Neural crest cell (in vitro differentiated cells): ENCODE measurements at regions not wholly inside any gene's neighbourhood (a gene's known extent, or its start where the extent isn't known, plus 50 kb on each side); places are given as distances from the start of the nearest gene placed in this dataset.

Experiments
- DNase-seq: peaks from one replicate; pipeline ENCODE4 v3.0.0; 2021; ENCODE audit warnings: low read depth, mixed read lengths, low spot score
- H3K27ac Mint-ChIP-seq: one replicate; pipeline ENCODE4 v1.8.0; 2021; ENCODE audit warnings: mild to moderate bottlenecking, mixed read lengths; ENCODE audit not compliant: unreplicated experiment
- H3K27me3 Mint-ChIP-seq: 2 replicates; pipeline ENCODE4 v1.8.0; 2021; ENCODE audit warnings: low read depth, mild to moderate bottlenecking, mixed read lengths
- H3K36me3 Mint-ChIP-seq: 2 replicates; pipeline ENCODE4 v1.8.0; 2021; ENCODE audit warnings: low read depth, mild to moderate bottlenecking, mixed read lengths
- H3K4me1 Mint-ChIP-seq: 2 replicates; pipeline ENCODE4 v1.8.0; 2021; ENCODE audit warnings: mixed read lengths
- H3K4me3 Mint-ChIP-seq: one replicate; pipeline ENCODE4 v1.8.0; 2021; ENCODE audit warnings: mild to moderate bottlenecking, mixed read lengths
- H3K9me3 Mint-ChIP-seq: 2 replicates; pipeline ENCODE4 v1.8.0; 2021; ENCODE audit warnings: mixed read lengths
- CTCF ChIP-seq: fragments of 200-600 bp; sonication (generic); conservative IDR thresholded peaks from 2 replicates; pipeline ENCODE4 v1.5.0; 2021; ENCODE audit warnings: antibody characterized with exemption, mild to moderate bottlenecking

GRCh38 chr5:93088592-93089389, 492.2 kb downstream of the NR2F1-AS1 start:
- DNase-seq: no peak
- no peak for TF ChIP-seq CTCF
- H3K4me1 Mint-ChIP-seq: peaks cover 43% of the 10 kb centered on the region
- no peaks in the 10 kb centered on the region for H3K36me3 Mint-ChIP-seq
- peaks cover 8% of the 10 kb centered on the region for H3K9me3 Mint-ChIP-seq
- H3K27me3 Mint-ChIP-seq: no peaks in the 10 kb centered on the region
- no peak overlapping the region for H3K27ac Mint-ChIP-seq
- H3K4me3 Mint-ChIP-seq: no peak overlapping the region

- Mint-ChIP-seq H3K27ac (no peak overlapping the region), H3K36me3 (no peaks in the 10 kb centered on the region), H3K9me3 (peaks cover 8% of the 10 kb centered on the region), H3K4me1 (peaks cover 33% of the 10 kb centered on the region), H3K4me3 (no peak overlapping the region), H3K27me3 (no peaks in the 10 kb centered on the region)
- no peak for DNase-seq
- no peak for TF ChIP-seq CTCF
Measured at GRCh38 chr5:93087326-93087725, 493.7 kb downstream of the NR2F1-AS1 start.

- Mint-ChIP-seq H3K9me3 (peaks cover 10% of the 10 kb centered on the region), H3K27ac (no peak overlapping the region), H3K4me3 (no peak overlapping the region), H3K36me3 (no peaks in the 10 kb centered on the region), H3K27me3 (no peaks in the 10 kb centered on the region), H3K4me1 (peaks cover 13% of the 10 kb centered on the region)
- no peak for TF ChIP-seq CTCF
- no peak for DNase-seq
Measured at GRCh38 chr5:93082981-93083380, 498.0 kb downstream of the NR2F1-AS1 start.

GRCh38 chr5:93079046-93079445, 502.0 kb downstream of the NR2F1-AS1 start:
- H3K36me3 Mint-ChIP-seq: no peaks in the 10 kb centered on the region
- H3K27ac Mint-ChIP-seq: no peak overlapping the region

More at GRCh38 chr5:93079046-93079445, 502.0 kb downstream of the NR2F1-AS1 start:
- no peak for DNase-seq
- no peak for TF ChIP-seq CTCF
- no peak overlapping the region for H3K4me3 Mint-ChIP-seq
- peaks cover 3% of the 10 kb centered on the region for H3K9me3 Mint-ChIP-seq
- no peaks in the 10 kb centered on the region for H3K27me3 Mint-ChIP-seq
- H3K4me1 Mint-ChIP-seq: peaks cover 8% of the 10 kb centered on the region
